Stomach (tissue), 4 donors: ENCODE measurements at regions not wholly inside any gene's neighbourhood (a gene's known extent, or its start where the extent isn't known, plus 50 kb on each side); places are given as distances from the start of the nearest gene placed in this dataset.

Source experiments
- POLR2A ChIP-seq, 4 donors: fragments of 450-650 bp; IDR thresholded peaks; one replicate each; pipeline ENCODE4 v1.6.1; 2016; ENCODE audit warnings: antibody characterized with exemption in 4 of 4, control low read depth in 2 of 4, mild to moderate bottlenecking in 1 of 4, moderate library complexity in 1 of 4
- TF ChIP-seq, protein P1 (sequence below), 7 experiments: fragments of 450-650 bp in 4 of 7; fragments of 200-600 bp in 3 of 7; sonication (generic) in 3 of 7; IDR thresholded peaks; one replicate each; pipeline ENCODE4 v1.5.1; 2016 to 2019; ENCODE audit warnings: antibody characterized with exemption in 7 of 7, control low read depth in 2 of 7, mild to moderate bottlenecking in 1 of 7

DNA sequence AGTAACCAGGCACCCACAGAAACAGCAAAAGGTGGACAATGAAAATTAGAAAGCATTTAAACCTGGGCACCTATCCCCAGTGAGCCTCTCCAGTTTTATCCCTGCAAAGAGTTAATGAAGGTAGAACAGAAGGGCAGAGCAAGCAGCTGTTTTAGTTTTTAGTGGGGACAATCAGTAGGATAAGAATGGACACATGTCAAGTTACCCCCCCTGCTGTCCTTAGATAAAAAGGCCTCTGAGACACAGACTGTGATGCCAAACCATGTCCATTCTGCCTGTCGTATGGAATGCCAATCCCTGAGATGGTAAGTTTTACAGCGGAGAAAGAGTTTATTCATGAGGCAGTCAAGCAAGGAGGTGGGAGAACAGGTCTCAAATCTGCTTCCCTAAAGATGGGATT lies 162.6 kb upstream of the AGR3 start:
- TF ChIP-seq POLR2A (IDR thresholded peaks at IDR 0.05) = no peak
- TF ChIP-seq, protein P1, sequence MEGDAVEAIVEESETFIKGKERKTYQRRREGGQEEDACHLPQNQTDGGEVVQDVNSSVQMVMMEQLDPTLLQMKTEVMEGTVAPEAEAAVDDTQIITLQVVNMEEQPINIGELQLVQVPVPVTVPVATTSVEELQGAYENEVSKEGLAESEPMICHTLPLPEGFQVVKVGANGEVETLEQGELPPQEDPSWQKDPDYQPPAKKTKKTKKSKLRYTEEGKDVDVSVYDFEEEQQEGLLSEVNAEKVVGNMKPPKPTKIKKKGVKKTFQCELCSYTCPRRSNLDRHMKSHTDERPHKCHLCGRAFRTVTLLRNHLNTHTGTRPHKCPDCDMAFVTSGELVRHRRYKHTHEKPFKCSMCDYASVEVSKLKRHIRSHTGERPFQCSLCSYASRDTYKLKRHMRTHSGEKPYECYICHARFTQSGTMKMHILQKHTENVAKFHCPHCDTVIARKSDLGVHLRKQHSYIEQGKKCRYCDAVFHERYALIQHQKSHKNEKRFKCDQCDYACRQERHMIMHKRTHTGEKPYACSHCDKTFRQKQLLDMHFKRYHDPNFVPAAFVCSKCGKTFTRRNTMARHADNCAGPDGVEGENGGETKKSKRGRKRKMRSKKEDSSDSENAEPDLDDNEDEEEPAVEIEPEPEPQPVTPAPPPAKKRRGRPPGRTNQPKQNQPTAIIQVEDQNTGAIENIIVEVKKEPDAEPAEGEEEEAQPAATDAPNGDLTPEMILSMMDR (IDR thresholded peaks at IDR 0.05) = no peak
